Heart left ventricle (tissue), 13 donors: ENCODE measurements at regions not wholly inside any gene's neighbourhood (a gene's known extent, or its start where the extent isn't known, plus 50 kb on each side); places are given as distances from the start of the nearest gene placed in this dataset.

Source experiments
- POLR2A ChIP-seq, 2 donors: fragments of 450-650 bp; IDR thresholded peaks; one replicate each; pipeline ENCODE4 v1.6.1; 2017; ENCODE audit warnings: antibody characterized with exemption in 2 of 2, mild to moderate bottlenecking in 2 of 2, moderate library complexity in 2 of 2
- TF ChIP-seq, protein P1 (sequence below), 12 donors: fragments of 200-600 bp; sonication (generic) in 4 of 12; IDR thresholded peaks; one replicate each; pipeline versions ENCODE4 v1.5.0 to v1.8.0; 2018 to 2022; ENCODE audit warnings: antibody characterized with exemption in 12 of 12, mild to moderate bottlenecking in 5 of 12
- donor health status: ischemic (EF 13 %, LVEDD 7.1; RV severe dilation, severe dysfunction).
- donor health status: DM: no; HTN: yes; CAD: no.
- donor health status: DM: no; HTN: no; CAD: no.
- donor health status: ischemic (EF 25% LVEDD 6.9; RV normal size, moderate dysfunction).
- donor health status: ischemic (EF 25% LVEDD 5.7; RV mildly dilated, moderate dysfunction).
- donor health status: ischemic (EF 35%, LVEDD 5.7; RV mildly dilated, moderate dysfunction).
- donor health status: nonischemic (EF 11% LVEDD 7.7; RV severe dilation, severe dysfunction).
- donor health status: DM: yes; HTN: yes; CAD: no.
- donor health status: PGD.
- donor health status: ischemic (EF 29% LVEDD 5.4; RV normal size, mild dysfunction).
- donor health status: nonischemic (EF 23%, LVEDD 6.1; RV moderate dilation, normal function).

DNA sequence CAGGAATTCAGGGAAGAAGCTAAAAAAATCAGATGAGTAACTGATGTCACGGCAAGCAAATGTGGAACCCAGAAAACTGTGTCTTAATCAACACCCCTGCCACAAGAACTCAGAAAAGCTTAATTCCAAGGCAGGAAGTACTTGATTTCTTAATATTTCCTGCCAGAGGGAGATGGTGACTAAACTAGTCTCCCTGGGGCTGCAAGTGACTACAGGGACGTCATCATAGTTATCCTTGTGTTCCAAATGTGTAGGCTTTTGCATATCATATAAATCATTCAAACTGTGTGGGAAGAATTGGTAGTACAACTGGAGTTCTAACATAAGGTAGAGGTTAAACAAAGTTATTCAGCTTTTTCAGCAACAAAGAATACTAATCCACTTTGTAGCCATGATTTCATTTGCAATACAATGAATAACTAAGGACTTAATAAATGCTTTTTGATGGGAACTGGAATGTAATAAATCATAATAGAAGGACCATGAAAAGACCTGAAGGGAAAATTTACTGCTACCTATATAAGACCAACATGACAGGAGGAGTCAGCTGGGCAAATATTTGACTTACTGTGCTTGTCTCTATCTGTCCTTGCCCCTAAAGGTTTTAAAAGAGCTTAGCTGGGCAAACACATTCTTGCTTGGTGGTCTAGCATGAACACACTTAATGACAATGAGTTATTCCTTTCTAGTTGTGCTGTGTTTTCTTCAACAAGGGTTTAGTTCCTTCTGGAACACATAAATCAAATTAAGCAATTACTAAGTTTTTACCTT lies 76.0 kb upstream of the NECTIN3 start:
- TF ChIP-seq, protein P1, sequence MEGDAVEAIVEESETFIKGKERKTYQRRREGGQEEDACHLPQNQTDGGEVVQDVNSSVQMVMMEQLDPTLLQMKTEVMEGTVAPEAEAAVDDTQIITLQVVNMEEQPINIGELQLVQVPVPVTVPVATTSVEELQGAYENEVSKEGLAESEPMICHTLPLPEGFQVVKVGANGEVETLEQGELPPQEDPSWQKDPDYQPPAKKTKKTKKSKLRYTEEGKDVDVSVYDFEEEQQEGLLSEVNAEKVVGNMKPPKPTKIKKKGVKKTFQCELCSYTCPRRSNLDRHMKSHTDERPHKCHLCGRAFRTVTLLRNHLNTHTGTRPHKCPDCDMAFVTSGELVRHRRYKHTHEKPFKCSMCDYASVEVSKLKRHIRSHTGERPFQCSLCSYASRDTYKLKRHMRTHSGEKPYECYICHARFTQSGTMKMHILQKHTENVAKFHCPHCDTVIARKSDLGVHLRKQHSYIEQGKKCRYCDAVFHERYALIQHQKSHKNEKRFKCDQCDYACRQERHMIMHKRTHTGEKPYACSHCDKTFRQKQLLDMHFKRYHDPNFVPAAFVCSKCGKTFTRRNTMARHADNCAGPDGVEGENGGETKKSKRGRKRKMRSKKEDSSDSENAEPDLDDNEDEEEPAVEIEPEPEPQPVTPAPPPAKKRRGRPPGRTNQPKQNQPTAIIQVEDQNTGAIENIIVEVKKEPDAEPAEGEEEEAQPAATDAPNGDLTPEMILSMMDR (IDR thresholded peaks at IDR 0.05): no peak
- no peak for TF ChIP-seq POLR2A (IDR thresholded peaks at IDR 0.05)
